Neutrophil (primary cell): ENCODE measurements at regions not wholly inside any gene's neighbourhood (a gene's known extent, or its start where the extent isn't known, plus 50 kb on each side); places are given as distances from the start of the nearest gene placed in this dataset.
A peak's percentile ranks its signal among the peaks of the same experiment; 100 is the strongest.
"Not testable (repeated sequence)": the region's sequence is repeated elsewhere in the genome, so short reads cannot be mapped to it uniquely, and the experiment has no call there.

Source experiments
- H3K27ac ChIP-seq: fragments of 200-600 bp; sonication (generic); 2 replicates; pipeline ENCODE4 v1.5.1; 2016; ENCODE audit warnings: mild to moderate bottlenecking, moderate library complexity
- H3K27me3 ChIP-seq: fragments of 200-600 bp; sonication (generic); 2 replicates; pipeline ENCODE4 v1.6.0; 2016; ENCODE audit warnings: mild to moderate bottlenecking
- H3K36me3 ChIP-seq: fragments of 200-600 bp; sonication (generic); 2 replicates; pipeline ENCODE4 v1.5.1; 2017
- H3K4me1 ChIP-seq, 2 experiments: fragments of 200-600 bp in 1 of 2; sonication (generic) in 1 of 2; 1 replicate in 1 of 2; 2 replicates in 1 of 2; pipeline versions ENCODE4 v1.5.1 to v1.6.1; 2013 to 2016; ENCODE audit warnings: low read depth in 1 of 2, low read length in 1 of 2, mild to moderate bottlenecking in 1 of 2, moderate library complexity in 1 of 2; ENCODE audit not compliant: control insufficient read depth in 1 of 2, insufficient read depth in 1 of 2
- H3K4me3 ChIP-seq, 2 experiments: fragments of 200-600 bp in 1 of 2; sonication (generic) in 1 of 2; 1 replicate in 1 of 2; 2 replicates in 1 of 2; pipeline ENCODE4 v1.5.1; 2013 to 2016; ENCODE audit warnings: low read depth in 1 of 2, low read length in 1 of 2, mild to moderate bottlenecking in 1 of 2, moderate library complexity in 1 of 2
- H3K9me3 ChIP-seq: fragments of 200-600 bp; sonication (generic); 2 replicates; pipeline ENCODE4 v1.5.1; 2016
- CTCF ChIP-seq: fragments of 200-600 bp; sonication (generic); IDR thresholded peaks from 2 replicates; pipeline ENCODE4 v1.5.1; 2016; ENCODE audit warnings: antibody characterized with exemption

GRCh38 chr3:194879991-194880939, 194.6 kb downstream of the FAM43A start:
- Histone ChIP-seq H3K27me3 (no peaks in the 10 kb centered on the region), H3K27ac (peak overlapping the region; percentile 20), H3K4me3 (peak overlapping the region in 1 of 2 experiments; percentile 5)

GRCh38 chr3:194880940-194881925, 195.6 kb downstream of the FAM43A start:
- no peak for TF ChIP-seq CTCF
- Histone ChIP-seq H3K36me3 (no peaks in the 10 kb centered on the region), H3K4me3 (no peak overlapping the region), H3K4me1 (peaks cover 22 to 23% of the 10 kb centered on the region in 2 experiments), H3K27ac (no peak overlapping the region), H3K9me3 (peaks cover 13% of the 10 kb centered on the region), H3K27me3 (no peaks in the 10 kb centered on the region)

More at GRCh38 chr3:194879991-194880939, 194.6 kb downstream of the FAM43A start:
- Histone ChIP-seq H3K4me1 (peaks cover 22 to 23% of the 10 kb centered on the region in 2 experiments), H3K9me3 (peaks cover 13% of the 10 kb centered on the region), H3K36me3 (no peaks in the 10 kb centered on the region)
- TF ChIP-seq CTCF: no peak

- no peak overlapping the region for H3K27ac ChIP-seq
- no peaks in the 10 kb centered on the region for H3K27me3 ChIP-seq
- H3K36me3 ChIP-seq: no peaks in the 10 kb centered on the region
- peaks cover 14% of the 10 kb centered on the region in 2 experiments for H3K4me1 ChIP-seq
- H3K4me3 ChIP-seq: no peak overlapping the region
- no peak for TF ChIP-seq CTCF
- H3K9me3 ChIP-seq: peaks cover 13% of the 10 kb centered on the region
Measured at GRCh38 chr3:194884649-194885315, 199.1 kb downstream of the FAM43A start.

- Histone ChIP-seq H3K9me3 (peaks cover 13% of the 10 kb centered on the region), H3K4me3 (no peak overlapping the region), H3K36me3 (no peaks in the 10 kb centered on the region), H3K27me3 (no peaks in the 10 kb centered on the region), H3K4me1 (peaks cover 4% of the 10 kb centered on the region in 2 experiments), H3K27ac (no peak overlapping the region)
- TF ChIP-seq CTCF: no peak
Measured at GRCh38 chr3:194885766-194886165, 200.1 kb downstream of the FAM43A start.

- H3K4me3 ChIP-seq: no peak overlapping the region
- no peaks in the 10 kb centered on the region for H3K4me1 ChIP-seq
- no peak for TF ChIP-seq CTCF
- peaks cover 13% of the 10 kb centered on the region for H3K9me3 ChIP-seq
- H3K27ac ChIP-seq: no peak overlapping the region
- no peaks in the 10 kb centered on the region for H3K36me3 ChIP-seq
- H3K27me3 ChIP-seq: no peaks in the 10 kb centered on the region
Measured at GRCh38 chr3:194886836-194887235, 201.2 kb downstream of the FAM43A start.

GRCh38 chr3:194888062-194888461, 202.4 kb downstream of the FAM43A start:
- H3K27ac ChIP-seq, H3K4me3 ChIP-seq, H3K36me3 ChIP-seq, H3K27me3 ChIP-seq, H3K4me1 ChIP-seq: not testable (repeated sequence)
- H3K9me3 ChIP-seq: peaks cover 13% of the 10 kb centered on the region
